ENCODE measurements at regions not wholly inside any gene's neighbourhood (a gene's known extent, or its start where the extent isn't known, plus 50 kb on each side); places are given as distances from the start of the nearest gene placed in this dataset.

GRCh38 chr1:20413776-20414140 lies 72.3 kb downstream of the CAMK2N1 start:
- intact Hi-C loops (cut with micrococcal nuclease; ENCODE audit: unreplicated experiment) = no loop called here
- DNase-seq (ENCODE audit: low spot score) = no peak
- CTCF ChIA-PET = no interaction called here
- no TSS peak for BruUV-seq (replicated peaks)
- TF ChIP-seq CTCF (conservative IDR thresholded peaks at IDR 0.05; ENCODE audit: low read depth, low read length) (no peak), EZH2 (IDR thresholded peaks at IDR 0.05; ENCODE audit: borderline replicate concordance, low read depth, low read length, poor library complexity, severe bottlenecking) (no peak)
- Histone ChIP-seq H3K9me3 (ENCODE audit: low read depth, low read length, poor library complexity, severe bottlenecking) (no peaks in the 10 kb centered on the region), H3K27ac (ENCODE audit: low read depth, low read length, poor library complexity, severe bottlenecking) (no peak overlapping the region), H3K27me3 (replicated peaks; ENCODE audit: insufficient read depth, low read depth, low read length, poor library complexity) (no peaks in the 10 kb centered on the region), H3K36me3 (ENCODE audit: insufficient read depth, low read length, poor library complexity, severe bottlenecking) (no peaks in the 10 kb centered on the region), H3K4me3 (ENCODE audit: low read depth, low read length, poor library complexity, severe bottlenecking) (no peak overlapping the region), H3K4me1 (ENCODE audit: insufficient read depth, low read length, poor library complexity, severe bottlenecking) (no peaks in the 10 kb centered on the region)
- POLR2A ChIA-PET (ENCODE audit: low non-redundant PET) = no interaction called here

GRCh38 chr1:20413136-20413775 lies 72.8 kb downstream of the CAMK2N1 start:
- no peak for DNase-seq (ENCODE audit: low spot score)
- H3K4me3 ChIP-seq (ENCODE audit: low read depth, low read length, poor library complexity, severe bottlenecking) = no peak overlapping the region
- no peak overlapping the region for H3K27ac ChIP-seq (ENCODE audit: low read depth, low read length, poor library complexity, severe bottlenecking)
- H3K9me3 ChIP-seq (ENCODE audit: low read depth, low read length, poor library complexity, severe bottlenecking) = no peaks in the 10 kb centered on the region
- ChIA-PET POLR2A (ENCODE audit: low non-redundant PET) (no interaction called here), CTCF (no interaction called here)
- no peaks in the 10 kb centered on the region for H3K36me3 ChIP-seq (ENCODE audit: insufficient read depth, low read length, poor library complexity, severe bottlenecking)
- no TSS peak for BruUV-seq (replicated peaks)
- intact Hi-C loops (cut with micrococcal nuclease; ENCODE audit: unreplicated experiment) = no loop called here
- H3K27me3 ChIP-seq (replicated peaks; ENCODE audit: insufficient read depth, low read depth, low read length, poor library complexity) = no peaks in the 10 kb centered on the region
- no peak for TF ChIP-seq EZH2 (IDR thresholded peaks at IDR 0.05; ENCODE audit: borderline replicate concordance, low read depth, low read length, poor library complexity, severe bottlenecking)
- TF ChIP-seq CTCF (conservative IDR thresholded peaks at IDR 0.05; ENCODE audit: low read depth, low read length) = no peak
- no peaks in the 10 kb centered on the region for H3K4me1 ChIP-seq (ENCODE audit: insufficient read depth, low read length, poor library complexity, severe bottlenecking)

GRCh38 chr1:20411196-20411980 lies 74.6 kb downstream of the CAMK2N1 start:
- TF ChIP-seq CTCF (conservative IDR thresholded peaks at IDR 0.05; ENCODE audit: low read depth, low read length) = no peak
- no peak for TF ChIP-seq EZH2 (IDR thresholded peaks at IDR 0.05; ENCODE audit: borderline replicate concordance, low read depth, low read length, poor library complexity, severe bottlenecking)
- Histone ChIP-seq H3K36me3 (ENCODE audit: insufficient read depth, low read length, poor library complexity, severe bottlenecking) (no peaks in the 10 kb centered on the region), H3K4me1 (ENCODE audit: insufficient read depth, low read length, poor library complexity, severe bottlenecking) (no peaks in the 10 kb centered on the region), H3K27me3 (replicated peaks; ENCODE audit: insufficient read depth, low read depth, low read length, poor library complexity) (no peaks in the 10 kb centered on the region), H3K4me3 (ENCODE audit: low read depth, low read length, poor library complexity, severe bottlenecking) (no peak overlapping the region), H3K9me3 (ENCODE audit: low read depth, low read length, poor library complexity, severe bottlenecking) (no peaks in the 10 kb centered on the region), H3K27ac (ENCODE audit: low read depth, low read length, poor library complexity, severe bottlenecking) (no peak overlapping the region)
- intact Hi-C loops (cut with micrococcal nuclease; ENCODE audit: unreplicated experiment) = no loop called here
- peak; percentile 36 for DNase-seq (ENCODE audit: low spot score)
- CTCF ChIA-PET = interaction anchor here (1.2 kb wide), 1 partner anchor 18 kb away, joined by 3 read pairs; no protein-coding TSS in a partner anchor
- BruUV-seq (replicated peaks) = no TSS peak
- POLR2A ChIA-PET (ENCODE audit: low non-redundant PET) = no interaction called here

Measured in A673 (cell line).